ENCODE measurements at regions not wholly inside any gene's neighbourhood (a gene's known extent, or its start where the extent isn't known, plus 50 kb on each side); places are given as distances from the start of the nearest gene placed in this dataset.

- no peak for ATAC-seq
These were observed 106.8 kb downstream of the SEMA6D start for GRCh38 chr15:47824147-47824546.

GRCh38 chr15:47829667-47830066 is 112.4 kb downstream of the SEMA6D start:
- no peak for ATAC-seq

DNA sequence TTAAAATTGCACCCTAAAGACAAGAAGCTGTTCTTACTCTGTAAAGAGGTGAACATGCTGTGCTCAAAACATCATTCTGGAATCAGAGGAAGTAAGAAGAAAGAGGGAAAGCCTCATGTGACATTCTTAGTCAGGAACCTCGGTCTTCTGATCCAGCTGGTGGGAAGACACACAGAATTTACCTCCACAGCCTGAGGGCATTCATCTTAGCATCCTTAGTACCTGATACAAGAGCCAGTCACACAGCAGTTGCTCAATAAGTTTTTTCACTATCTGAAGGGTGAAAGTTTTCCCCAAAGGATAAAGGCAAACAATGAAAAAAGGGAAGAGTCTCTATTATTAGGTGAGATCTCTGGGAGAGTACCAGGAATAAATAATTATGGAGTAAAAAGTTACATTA is 116.8 kb downstream of the SEMA6D start:
- no peak for ATAC-seq

DNA sequence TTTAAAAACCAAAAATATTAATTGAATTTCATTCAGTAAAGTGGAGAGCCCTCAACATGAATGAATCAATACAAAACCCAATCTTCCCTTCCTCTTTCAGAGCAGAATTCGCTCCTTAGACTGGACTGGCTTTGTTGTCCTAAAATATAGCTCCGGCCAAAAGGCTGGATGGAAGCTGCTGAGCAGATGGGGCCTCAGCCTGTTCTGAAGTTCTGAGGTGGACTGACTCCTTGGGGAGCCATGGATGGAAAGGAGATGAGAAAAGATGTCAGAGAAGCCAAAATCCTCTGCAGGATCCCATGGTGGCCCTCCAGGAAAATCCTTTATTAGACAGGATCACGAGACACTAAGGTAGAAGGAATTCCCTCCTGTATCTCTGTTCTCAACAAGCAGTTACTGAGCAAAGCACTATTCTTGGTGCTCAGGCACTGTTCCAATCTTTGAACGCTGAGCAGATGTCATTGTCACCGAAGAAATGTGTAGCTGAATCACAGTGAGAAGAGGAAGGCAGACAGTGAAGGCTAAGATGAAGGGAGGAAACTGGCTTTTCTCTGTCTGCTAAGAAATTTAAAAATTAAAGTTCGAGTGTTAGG is 122.0 kb downstream of the SEMA6D start:
- ATAC-seq: no peak

- ATAC-seq: no peak
These were observed 125.9 kb downstream of the SEMA6D start for GRCh38 chr15:47843124-47843663.

DNA sequence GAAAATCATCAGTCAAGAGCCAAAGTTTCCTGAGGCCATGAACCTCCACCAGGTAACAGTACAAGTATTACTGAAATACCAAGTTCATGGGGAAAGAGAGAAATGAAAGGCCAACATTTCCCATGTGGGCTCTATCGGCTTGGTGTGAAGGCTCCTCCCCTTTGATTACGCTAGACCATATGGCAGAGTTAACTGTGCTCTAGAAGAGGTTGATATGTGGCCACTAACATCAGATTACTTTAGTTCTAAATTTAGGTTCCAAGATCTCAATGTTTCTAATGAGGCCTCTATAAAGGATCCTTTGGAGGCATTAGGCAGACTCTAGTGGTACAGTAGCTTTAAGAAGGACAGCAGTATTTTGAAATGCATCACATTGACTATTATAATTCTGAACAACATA is 127.1 kb downstream of the SEMA6D start:
- no peak for ATAC-seq

DNA sequence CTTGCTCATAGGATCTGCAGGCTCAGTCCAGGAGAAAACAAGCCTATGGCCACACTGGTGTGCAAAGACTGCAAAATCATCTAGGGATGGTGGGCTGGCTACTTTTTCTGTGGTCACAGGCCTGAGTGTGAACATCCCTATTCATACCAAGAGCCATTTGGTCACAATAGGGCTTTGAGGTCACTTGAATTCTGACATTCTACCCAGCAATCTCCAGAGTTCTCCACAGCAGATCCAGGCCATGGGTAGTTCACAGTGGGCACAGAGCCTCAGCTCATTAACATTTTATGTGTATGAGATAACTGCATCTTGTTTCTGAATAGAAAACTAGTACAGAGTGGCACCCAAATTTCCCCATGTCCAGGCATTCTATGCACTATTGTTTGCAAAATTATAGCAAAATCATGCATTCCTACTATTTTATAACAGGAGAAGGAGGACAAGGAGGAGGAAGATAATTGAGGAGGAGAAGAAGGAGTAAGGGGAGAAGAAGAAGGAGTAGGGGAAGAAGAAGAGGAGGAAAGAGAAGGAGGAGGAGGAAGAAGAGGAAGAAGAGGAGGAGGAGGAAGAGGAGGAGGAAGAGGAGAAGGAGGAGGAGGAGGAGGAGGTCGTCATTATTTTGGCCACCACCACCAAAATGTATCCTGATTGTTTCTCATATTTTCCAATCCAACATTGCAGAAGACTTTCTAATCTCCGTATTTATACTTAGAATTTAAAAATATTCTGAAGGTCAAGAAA is 129.0 kb downstream of the SEMA6D start:
- no peak for ATAC-seq

DNA sequence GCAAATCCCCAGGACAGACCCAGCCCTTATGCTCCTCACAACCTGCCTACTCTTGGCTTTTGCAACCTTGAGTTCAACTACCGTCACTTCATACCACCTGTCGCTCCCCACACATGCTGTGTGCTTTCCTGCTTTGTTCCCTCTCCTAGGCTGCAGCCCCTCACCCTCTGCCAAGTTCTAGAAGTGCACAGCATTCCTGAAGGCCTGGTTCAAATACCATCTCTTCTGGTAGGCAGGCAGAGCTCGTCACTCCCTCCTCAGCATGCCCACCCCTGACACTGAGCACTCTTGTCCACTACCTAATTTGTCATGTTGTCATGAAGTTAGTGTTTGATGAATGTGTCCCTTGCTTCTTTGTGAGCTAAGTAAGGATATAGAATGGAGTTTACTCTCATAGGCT is 129.6 kb downstream of the SEMA6D start:
- ATAC-seq: no peak

DNA sequence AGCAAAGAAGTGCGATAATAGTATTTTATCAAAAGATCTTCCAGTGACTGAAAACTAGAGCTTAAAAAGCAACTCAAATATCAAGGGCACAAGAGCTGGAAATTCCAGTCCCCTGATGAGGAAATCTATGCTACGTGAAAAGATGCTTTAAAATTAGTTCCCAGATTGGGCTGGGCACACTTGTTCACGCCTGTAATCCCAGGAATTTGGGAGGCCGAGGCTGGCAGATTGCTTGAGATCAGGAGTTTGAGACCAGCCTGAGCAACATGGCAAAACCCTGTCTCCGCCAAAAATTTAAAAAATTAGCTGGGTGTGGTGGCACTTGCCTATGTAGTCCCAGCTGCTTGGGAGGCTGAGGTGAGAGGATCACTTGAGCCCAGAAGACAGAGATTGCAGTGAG is 138.8 kb downstream of the SEMA6D start:
- no peak for ATAC-seq

DNA sequence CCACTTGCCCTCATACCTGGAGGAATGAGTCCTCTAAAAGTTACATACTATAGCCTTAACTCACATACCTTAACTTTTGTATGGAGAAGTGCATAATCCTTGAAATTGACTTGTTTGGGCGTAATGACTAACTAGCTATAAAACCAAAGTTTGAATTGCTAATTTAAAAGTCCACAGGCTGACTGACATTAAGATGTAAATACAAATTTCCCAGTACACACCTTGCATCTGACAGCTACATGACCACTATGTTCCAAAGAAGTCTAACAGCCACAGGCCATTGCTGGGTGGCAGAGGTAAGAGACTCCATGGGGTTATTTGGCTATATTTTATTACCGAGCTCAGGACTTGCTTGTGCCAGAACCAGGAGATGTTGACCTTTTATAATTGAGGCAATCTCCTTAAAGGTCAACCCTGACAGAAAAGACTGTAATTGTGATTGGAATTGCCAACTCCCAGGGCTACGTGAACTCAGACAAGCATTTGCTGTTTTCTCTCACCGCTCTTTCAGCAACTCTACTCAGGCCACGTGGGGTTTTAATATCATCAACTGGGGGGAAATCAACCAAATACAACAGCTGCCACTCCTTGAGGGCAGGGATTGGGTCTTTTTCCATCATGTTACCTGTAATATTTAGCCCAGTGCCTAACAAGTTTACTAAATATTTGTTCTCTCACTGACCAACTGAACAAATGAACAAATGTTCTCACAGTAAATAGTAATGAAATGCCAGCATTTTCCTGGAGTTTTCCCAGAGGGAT is 139.9 kb downstream of the SEMA6D start:
- ATAC-seq: no peak

DNA sequence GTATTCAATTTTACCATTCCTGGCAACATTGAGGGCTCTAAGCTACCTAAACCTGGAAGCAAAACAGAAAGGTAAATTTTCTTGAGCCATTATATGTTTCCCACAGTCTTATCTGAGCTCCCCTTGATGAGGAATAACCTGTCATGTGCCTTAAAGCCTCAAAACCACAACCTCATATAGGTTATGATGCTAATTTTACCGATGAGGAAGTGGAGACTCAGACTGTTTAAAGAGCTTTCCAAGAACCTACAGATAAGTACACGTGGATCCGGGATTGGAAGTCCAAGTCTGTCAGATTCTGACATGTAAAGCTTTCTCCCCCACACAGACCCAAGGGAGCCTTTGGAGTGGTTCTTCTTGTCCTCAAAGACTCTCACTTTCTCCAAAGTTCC is 140.5 kb downstream of the SEMA6D start:
- no peak for ATAC-seq

GRCh38 chr15:47861111-47861903 is 144.0 kb downstream of the SEMA6D start:
- no peak for ATAC-seq

GRCh38 chr15:47862402-47862801 is 145.1 kb downstream of the SEMA6D start:
- ATAC-seq: no peak

GRCh38 chr15:47866446-47866845 is 149.1 kb downstream of the SEMA6D start:
- ATAC-seq: no peak

DNA sequence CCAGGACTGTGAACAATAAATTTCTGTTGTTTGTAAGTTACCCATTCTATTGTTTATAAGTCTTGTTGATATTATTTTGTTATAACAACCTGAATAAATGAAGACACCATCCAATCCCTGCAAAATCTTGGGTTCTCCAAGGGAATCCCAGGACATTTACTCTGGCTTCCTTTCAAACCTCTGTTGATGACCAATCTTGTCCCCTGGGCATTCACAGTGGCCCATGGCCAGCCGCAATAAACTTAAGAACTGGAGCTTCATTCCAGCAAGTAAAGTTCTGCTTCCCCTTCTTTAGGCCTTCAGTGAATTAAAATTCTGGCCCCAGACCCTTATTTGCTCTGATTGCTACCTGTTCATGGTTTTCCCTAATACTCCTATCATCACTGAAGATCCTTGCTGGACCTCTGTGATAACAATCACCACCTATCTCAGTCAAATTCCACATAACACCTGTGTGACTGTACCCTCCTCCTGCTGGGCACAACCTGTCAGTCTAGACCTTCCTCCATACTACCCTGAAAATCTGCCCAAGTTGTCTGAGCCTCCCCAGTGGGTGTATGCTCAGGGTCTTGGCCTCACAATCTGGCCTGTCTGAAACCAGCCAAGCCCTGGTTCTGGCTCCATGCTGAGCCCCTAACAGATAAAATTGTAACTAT is 153.1 kb downstream of the SEMA6D start:
- ATAC-seq: no peak

DNA sequence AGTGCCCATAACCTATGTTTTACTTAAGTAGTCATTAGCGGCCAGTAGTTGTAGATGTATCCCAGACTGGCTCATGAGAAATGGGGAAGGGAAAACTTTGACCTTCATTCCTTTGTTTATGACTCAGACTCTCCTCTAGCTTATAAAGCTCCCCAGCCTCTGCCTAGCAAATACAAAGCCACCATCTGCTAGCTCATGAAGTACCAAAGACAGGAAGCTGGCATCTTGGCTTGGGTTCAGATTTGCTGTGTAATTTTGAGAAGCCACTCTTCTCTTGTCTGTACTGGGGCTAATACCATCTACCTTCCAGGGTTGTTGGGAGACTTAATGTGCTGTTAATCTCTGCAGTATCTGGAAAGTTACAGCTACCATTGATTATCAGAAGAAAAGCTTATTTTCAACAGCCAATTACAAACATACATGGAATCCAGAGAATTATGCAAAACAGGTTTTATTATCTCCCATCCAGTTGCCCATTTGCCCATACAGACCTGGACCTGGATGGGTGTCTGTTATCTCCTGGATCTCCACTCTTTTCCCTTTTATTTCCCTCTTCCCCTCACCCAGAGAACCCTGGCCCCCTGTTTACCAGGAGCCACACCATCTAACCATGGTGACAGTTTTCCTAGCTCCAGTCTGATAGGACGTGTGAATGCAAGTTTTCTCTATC is 153.8 kb downstream of the SEMA6D start:
- ATAC-seq: no peak

DNA sequence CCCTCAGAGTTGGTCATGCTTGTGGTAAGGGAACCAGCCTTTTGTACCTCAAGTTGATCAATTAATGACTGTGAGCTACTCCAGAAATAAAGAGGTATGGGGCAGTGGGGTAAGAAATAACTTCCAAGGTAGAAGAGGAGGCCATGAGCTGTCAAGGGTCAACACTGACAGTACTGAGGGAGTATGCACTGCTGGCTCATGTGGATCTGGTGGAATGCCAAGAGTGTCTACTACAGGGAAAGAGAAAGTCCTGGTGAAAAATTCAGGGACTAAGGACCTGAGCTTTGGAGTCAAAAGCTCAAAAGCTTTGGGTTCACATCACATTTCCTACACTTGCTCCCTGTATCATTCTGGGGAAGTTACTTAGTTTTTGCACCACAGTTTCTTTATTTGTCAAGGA is 154.9 kb downstream of the SEMA6D start:
- no peak for ATAC-seq

GRCh38 chr15:47872869-47873432 is 155.6 kb downstream of the SEMA6D start:
- ATAC-seq: no peak

GRCh38 chr15:47876986-47877385 is 159.7 kb downstream of the SEMA6D start:
- ATAC-seq: no peak

GRCh38 chr15:47877836-47878235 is 160.5 kb downstream of the SEMA6D start:
- no peak for ATAC-seq

DNA sequence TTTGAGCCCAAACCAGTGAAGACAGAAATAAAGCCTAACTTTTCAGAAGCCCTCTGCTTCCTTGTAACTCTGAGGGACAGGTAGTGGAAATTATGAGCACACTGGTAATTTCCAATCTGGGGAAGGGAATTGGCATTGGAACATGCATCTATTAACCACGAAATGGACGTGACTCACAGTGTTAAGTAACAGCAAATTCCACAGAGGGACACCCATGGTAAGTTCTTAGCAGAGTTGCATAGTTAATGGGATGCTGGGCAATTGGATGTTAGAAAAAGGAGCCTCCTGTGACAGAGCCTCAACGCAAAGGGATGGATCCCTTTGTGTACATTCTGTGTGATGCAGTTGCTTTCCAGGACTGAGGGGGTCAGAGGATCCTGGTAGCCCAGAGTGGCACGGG is 168.6 kb downstream of the SEMA6D start:
- ATAC-seq: no peak

All from activated CD4-positive, CD25-positive, alpha-beta regulatory T cell treated with anti-CD3 and anti-CD28 coated beads, Interleukin-2, amount 50 U/mL, for 24 hours (primary cell).